GM12878 (cell line): ENCODE measurements at regions not wholly inside any gene's neighbourhood (a gene's known extent, or its start where the extent isn't known, plus 50 kb on each side); places are given as distances from the start of the nearest gene placed in this dataset.

Source experiments
- ATAC-seq: fragments of 200-7000 bp; cut with Tn5 transposase; 3 replicates; pipeline ENCODE4 v1.9.1; 2020; ENCODE audit warnings: mild to moderate bottlenecking, moderate library complexity
- BruUV-seq: library from RNA; stranded (reverse); fragments of 400-500 nt; replicated peaks from 2 replicates; lab custom pipeline; 2021; lab: Mats Ljungman, UMichigan
- CTCF ChIA-PET: fragments of 300-600 bp; sonication (Branson Sonifier 250); formaldehyde crosslinking; extraction: SDS; loops from one replicate; lab custom pipeline; 2021; ENCODE audit warnings: inconsistent platforms; lab: Yijun Ruan, JAX
- POLR2A ChIA-PET: fragments of 350-600 bp; formaldehyde crosslinking; extraction: SDS; loops from one replicate; lab custom pipeline; 2021; ENCODE audit warnings: inconsistent platforms; lab: Charles Lee
- RAD21 ChIA-PET: fragments of 300-600 bp; sonication (Branson Sonifier 250); formaldehyde crosslinking; loops from one replicate; lab custom pipeline; 2023; ENCODE audit warnings: antibody characterized with exemption; ENCODE audit not compliant: unreplicated experiment; lab: Charles Lee
- SMC1A ChIA-PET: fragments of 300-600 bp; sonication (Branson Sonifier 250); formaldehyde crosslinking; loops from one replicate; lab custom pipeline; 2023; ENCODE audit not compliant: unreplicated experiment, uncharacterized antibody; lab: Charles Lee
- DNase-seq: peaks from one replicate; pipeline ENCODE4 v3.0.0-alpha.2; 2011; ENCODE audit warnings: low read depth, low spot score
- FAIRE-seq: peaks from 3 replicates; lab custom pipeline; 2011; peaks lifted over from hg19 to GRCh38; lab: Jason Lieb, UNC
- H2AFZ ChIP-seq: 2 replicates; pipeline ENCODE4 v1.6.0; 2011; ENCODE audit warnings: low read depth, low read length, control low read depth; ENCODE audit not compliant: control insufficient read depth
- H3K27ac ChIP-seq: 2 replicates; pipeline ENCODE4 v1.5.1; 2011; ENCODE audit warnings: control low read depth; ENCODE audit not compliant: control insufficient read depth, insufficient read depth
- H3K27me3 ChIP-seq, 2 experiments: replicated peaks in 1 of 2; 2 replicates each; pipeline versions ENCODE4 v1.6.0 to v1.6.1; 2011; ENCODE audit warnings: low read length in 1 of 2; ENCODE audit not compliant: control insufficient read depth in 2 of 2, insufficient read depth in 2 of 2
- H3K36me3 ChIP-seq, 2 experiments: 2 replicates each; pipeline ENCODE4 v1.5.1; 2011; ENCODE audit warnings: low read length in 1 of 2; ENCODE audit not compliant: control insufficient read depth in 2 of 2, insufficient read depth in 2 of 2
- H3K4me1 ChIP-seq: 2 replicates; pipeline ENCODE4 v1.6.1; 2011; ENCODE audit warnings: mild to moderate bottlenecking, low read length, moderate library complexity, mixed read lengths; ENCODE audit not compliant: control insufficient read depth, insufficient read depth
- H3K4me2 ChIP-seq: 2 replicates; pipeline ENCODE4 v1.6.0; 2011; ENCODE audit warnings: control low read depth; ENCODE audit not compliant: control insufficient read depth, insufficient read depth
- H3K4me3 ChIP-seq: fragments of 200-600 bp; sonication (generic); 2 replicates; pipeline ENCODE4 v1.5.1; 2016
- H3K79me2 ChIP-seq: 2 replicates; pipeline ENCODE4 v1.6.0; 2011; ENCODE audit warnings: low read length; ENCODE audit not compliant: control insufficient read depth, insufficient read depth
- H3K9ac ChIP-seq: 2 replicates; pipeline ENCODE4 v1.8.0; 2011; ENCODE audit warnings: low read length, control low read depth, mixed read lengths; ENCODE audit not compliant: control insufficient read depth, insufficient read depth
- H3K9me3 ChIP-seq: replicated peaks from 3 replicates; pipeline ENCODE4 v1.5.1; 2011; ENCODE audit warnings: mild to moderate bottlenecking, low read length; ENCODE audit not compliant: control insufficient read depth, insufficient read depth
- H4K20me1 ChIP-seq: 2 replicates; pipeline ENCODE4 v1.6.0; 2011; ENCODE audit not compliant: control insufficient read depth, insufficient read depth
- FOXM1 ChIP-seq: IDR thresholded peaks from 2 replicates; pipeline ENCODE4 v1.6.1; 2012; ENCODE audit warnings: low read depth, mild to moderate bottlenecking, inconsistent platforms, low read length, moderate library complexity
- GABPA ChIP-seq: IDR thresholded peaks from 2 replicates; pipeline ENCODE4 v1.6.1; 2014; ENCODE audit warnings: antibody characterized with exemption, low read depth, mild to moderate bottlenecking, inconsistent platforms
- GATAD2B ChIP-seq: fragments of 450-650 bp; conservative IDR thresholded peaks from 2 replicates; pipeline ENCODE4 v1.6.1; 2017; ENCODE audit warnings: low read depth, mild to moderate bottlenecking, moderate library complexity
- MYB ChIP-seq: fragments of 150-350 bp; IDR thresholded peaks from 2 replicates; pipeline ENCODE4 v1.6.1; 2014; ENCODE audit warnings: mild to moderate bottlenecking, low read depth, low read length, borderline replicate concordance
- RUNX3 ChIP-seq: IDR thresholded peaks from 2 replicates; pipeline ENCODE4 v1.6.1; 2012; ENCODE audit warnings: low read length, inconsistent platforms
- SP1 ChIP-seq: IDR thresholded peaks from one replicate; pipeline ENCODE4 v1.6.1; 2011; ENCODE audit warnings: low read depth, low read length
- SREBF2 ChIP-seq: IDR thresholded peaks from 2 replicates; pipeline ENCODE4 v1.6.1; 2012; ENCODE audit warnings: mild to moderate bottlenecking, low read length
- YBX1 ChIP-seq: fragments of 450-650 bp; IDR thresholded peaks from 2 replicates; pipeline ENCODE4 v1.6.1; 2016; ENCODE audit warnings: antibody characterized with exemption
- ZNF687 ChIP-seq: fragments of 450-650 bp; IDR thresholded peaks from 2 replicates; pipeline ENCODE4 v1.6.1; 2017; ENCODE audit warnings: mild to moderate bottlenecking, moderate library complexity
- WGBS: methylation state at CpG from one replicate; pipeline ENCODE4 v1.1.6; 2016; ENCODE audit warnings: low lambda C conversion rate; ENCODE audit not compliant: insufficient replicate concordance, insufficient coverage; ENCODE audit errors: missing lambda C conversion rate; 5-methylcytosine and 5-hydroxymethylcytosine counted together
- in situ Hi-C: fragments of 300-500 bp; cut with MboI; formaldehyde crosslinking; loops from 9 replicates; pipeline ENCODE4 v1.14.3; 2018; ENCODE audit warnings: mixed read lengths
- intact Hi-C: fragments of 100-400 bp; cut with micrococcal nuclease; formaldehyde crosslinking; loops from one replicate; pipeline ENCODE4 v1.14.2; 2022; ENCODE audit not compliant: unreplicated experiment

GRCh38 chr7:85381212-85381611 lies 194.4 kb upstream of the SEMA3D start:
- no peak for ATAC-seq
- no peak overlapping the region for H3K4me2 ChIP-seq
- no TSS peak for BruUV-seq
- no peak for FAIRE-seq
- TF ChIP-seq SP1 (no peak), MYB (no peak), RUNX3 (no peak), GABPA (no peak), ZNF687 (no peak), GATAD2B (no peak), SREBF2 (no peak), YBX1 (no peak), FOXM1 (no peak)
- TF ChIP-seq, all 136 proteins: peak for 0
- no peak for DNase-seq
- no peak overlapping the region for H3K4me3 ChIP-seq
- no peaks in the 10 kb centered on the region for H3K4me1 ChIP-seq
- ChIA-PET CTCF (no interaction called here), POLR2A (no interaction called here), SMC1A (no interaction called here), RAD21 (no interaction called here)
- 59% methylated on average over 16 of the region's 16 CpGs for WGBS
- no peak overlapping the region for H2AFZ ChIP-seq
- in situ Hi-C loops (no loop called here), intact Hi-C loops (no loop called here)
- H3K9me3 ChIP-seq, result no peaks in the 10 kb centered on the region
- H3K27ac ChIP-seq, result no peak overlapping the region
- no peaks in the 10 kb centered on the region for H3K27me3 ChIP-seq
- no peaks in the 10 kb centered on the region for H3K36me3 ChIP-seq
- no peaks in the 10 kb centered on the region for H4K20me1 ChIP-seq
- H3K9ac ChIP-seq, result no peak overlapping the region
- no peaks in the 10 kb centered on the region for H3K79me2 ChIP-seq
